ENCODE measurements at regions not wholly inside any gene's neighbourhood (a gene's known extent, or its start where the extent isn't known, plus 50 kb on each side); places are given as distances from the start of the nearest gene placed in this dataset.
A peak's percentile ranks its signal among the peaks of the same experiment; 100 is the strongest.

DNA sequence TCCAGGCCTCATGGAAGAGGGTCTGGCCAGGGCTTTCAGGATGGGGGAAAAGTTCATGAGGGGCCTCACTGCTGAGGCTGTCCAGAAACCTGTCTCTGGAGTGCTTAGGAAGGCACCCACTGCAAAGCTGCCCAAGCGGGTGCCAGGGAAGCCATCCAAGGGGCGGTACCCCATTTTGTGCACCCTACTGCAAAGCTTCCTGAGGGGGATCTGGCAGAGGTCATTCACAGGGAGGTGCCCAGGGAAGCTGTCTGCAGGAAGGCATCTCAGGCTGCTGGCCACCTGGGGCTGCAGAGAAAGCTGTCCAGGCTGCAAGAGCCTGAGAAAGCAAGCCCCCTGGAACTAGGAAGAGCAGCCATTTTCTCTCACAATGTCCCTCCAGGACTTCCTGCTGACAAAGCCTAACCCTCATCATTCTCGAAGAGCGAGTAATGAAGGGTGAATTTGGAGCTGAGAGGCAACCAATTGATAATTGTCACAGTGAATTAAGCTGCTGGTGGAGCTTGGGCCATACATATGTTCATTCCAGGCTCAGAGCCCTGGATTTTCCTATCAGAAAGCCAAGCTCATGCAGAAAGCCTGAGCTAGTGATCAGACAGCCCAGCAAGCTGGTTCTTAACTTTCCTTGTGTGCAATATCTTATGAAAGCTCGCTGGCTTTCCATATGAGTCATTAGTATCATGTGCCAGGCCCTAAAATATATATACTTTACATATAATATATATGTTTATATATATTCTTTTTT lies 62.2 kb upstream of the SLC22A16 start:
- intact Hi-C loops (cut with DNase I), result no loop called here

DNA sequence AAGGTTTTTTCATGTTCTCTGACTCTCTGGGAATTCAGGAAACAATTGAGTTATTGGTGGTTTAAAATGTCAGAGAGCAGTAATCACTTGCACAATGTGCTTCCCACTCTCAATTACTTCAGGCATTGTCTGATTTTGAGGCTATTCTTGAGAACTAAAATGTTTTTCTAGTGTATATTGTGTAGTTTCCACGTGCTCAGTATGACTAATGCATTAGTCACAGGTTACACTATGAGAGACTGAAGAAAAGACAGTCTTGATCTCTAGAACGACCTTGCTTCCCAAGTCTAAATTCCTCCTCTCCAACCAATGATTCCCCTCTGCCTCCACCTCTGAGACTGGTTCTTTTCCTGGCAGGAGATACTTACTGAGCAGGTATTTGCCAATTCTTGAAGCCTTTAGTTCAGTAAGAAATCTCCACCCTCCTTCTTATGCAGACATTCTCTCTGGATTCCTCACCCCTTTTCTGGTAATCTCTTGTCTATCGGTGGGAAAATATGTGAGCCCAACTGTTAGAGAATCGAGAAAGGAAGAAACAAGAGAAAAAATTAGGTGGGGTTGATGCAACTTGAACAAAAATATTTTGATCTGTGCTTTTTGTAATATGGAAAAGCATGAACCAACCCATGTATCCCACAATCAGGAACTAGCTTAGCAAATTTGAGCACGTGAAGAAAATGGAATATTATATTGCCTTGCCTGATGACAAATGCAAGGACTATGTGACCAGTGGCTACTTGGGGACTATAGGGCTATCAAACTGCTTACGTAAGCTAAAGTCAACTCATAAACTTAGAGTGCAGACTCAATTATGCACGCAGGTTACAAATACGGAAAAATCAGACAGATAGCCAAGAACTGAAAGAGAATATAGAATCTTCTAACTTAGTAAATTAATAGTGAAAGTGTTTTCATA lies 61.1 kb upstream of the SLC22A16 start:
- DNase-seq, result no peak
- intact Hi-C loops (cut with DNase I), result no loop called here

More for the DNA sequence above, 62.2 kb upstream of the SLC22A16 start:
- DNase-seq, result peak in 1 of 10 donors; percentile 64

DNA sequence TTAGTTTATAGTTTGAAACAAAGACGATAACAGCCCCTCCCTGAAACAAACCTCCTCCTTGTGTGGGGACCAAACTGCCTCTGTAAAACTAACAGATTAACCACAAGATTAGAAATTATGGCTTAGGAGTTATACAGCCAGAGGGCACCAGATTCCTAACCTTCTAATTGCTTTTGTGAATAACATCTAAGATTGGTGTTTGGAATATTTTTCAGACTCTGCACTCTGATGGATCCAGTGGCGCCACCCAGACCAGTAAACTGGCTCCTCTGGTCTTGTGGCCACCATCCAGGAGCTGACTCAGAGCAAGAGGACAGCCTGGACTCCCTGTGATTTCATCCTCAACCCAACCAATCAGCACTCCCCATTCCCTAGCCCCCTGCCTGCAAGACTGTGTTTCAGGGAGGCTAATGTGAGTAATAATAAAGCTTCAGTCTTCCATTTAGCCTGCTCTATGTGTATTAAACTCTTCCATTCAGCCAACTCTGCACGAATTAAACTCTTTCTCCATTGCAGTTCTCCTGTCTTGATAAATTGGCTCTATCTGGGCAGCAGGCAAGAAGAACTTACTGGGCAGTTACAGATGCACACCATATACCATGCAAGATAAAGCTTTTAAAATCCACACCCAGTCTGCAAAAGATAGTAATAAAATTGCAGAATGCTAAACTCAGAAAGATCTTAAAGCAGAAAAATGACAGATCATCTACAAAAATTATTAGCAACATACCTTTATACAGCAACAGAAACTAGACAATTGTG lies 58.5 kb upstream of the SLC22A16 start:
- peak; percentile 63 to 97 (median 84) for DNase-seq
- intact Hi-C loops (cut with DNase I), result loop anchor here (5.0 kb wide), 2 partner anchors 282 to 342 kb away; partner anchors contain the start of gene CDK19

DNA sequence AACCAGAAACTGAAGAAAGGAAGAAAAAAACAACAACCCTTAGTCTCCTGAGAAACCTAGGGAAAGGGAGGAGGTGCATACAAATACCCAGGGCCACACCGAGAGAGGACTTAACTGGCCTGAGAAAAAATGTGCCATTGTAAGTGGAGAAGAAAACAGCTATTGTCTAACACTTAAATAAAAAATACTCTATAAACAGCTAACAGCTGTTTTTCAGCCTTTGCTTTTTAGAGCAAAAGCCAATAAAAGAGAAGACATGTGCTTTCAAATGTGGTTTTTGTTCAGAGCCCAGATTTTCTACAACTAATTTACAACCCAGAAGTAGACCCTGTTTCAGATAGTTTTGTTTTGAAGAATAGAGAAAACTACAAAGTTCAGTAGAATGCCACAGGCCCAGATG lies 56.0 kb upstream of the SLC22A16 start:
- intact Hi-C loops (cut with DNase I), result loop anchor here (5.0 kb wide), 2 partner anchors 285 to 345 kb away; partner anchors contain the start of gene CDK19

DNA sequence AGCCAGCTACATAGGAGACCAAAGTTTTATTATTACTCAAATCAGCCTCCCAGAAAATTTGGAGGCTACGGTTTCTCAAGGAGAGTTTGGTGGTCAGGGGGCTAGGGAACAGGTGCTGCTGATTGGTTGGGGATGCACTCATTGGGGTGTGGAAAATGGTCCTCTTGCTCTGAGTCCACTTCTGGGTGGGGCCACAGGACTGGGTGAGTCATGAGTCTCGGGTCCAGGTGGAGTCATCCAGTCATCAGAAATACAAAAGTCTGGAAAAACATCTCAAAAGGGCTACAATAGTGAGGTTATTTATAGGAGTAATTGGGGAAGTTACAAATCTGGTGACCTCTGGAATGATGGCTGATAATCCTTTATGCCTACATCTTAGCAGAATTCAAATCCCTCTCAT lies 54.3 kb upstream of the SLC22A16 start:
- intact Hi-C loops (cut with DNase I), result loop anchor here (5.0 kb wide), 2 partner anchors 287 to 347 kb away; partner anchors contain the start of gene CDK19
- no peak for DNase-seq

More for the DNA sequence above, 56.0 kb upstream of the SLC22A16 start:
- DNase-seq, result no peak

DNA sequence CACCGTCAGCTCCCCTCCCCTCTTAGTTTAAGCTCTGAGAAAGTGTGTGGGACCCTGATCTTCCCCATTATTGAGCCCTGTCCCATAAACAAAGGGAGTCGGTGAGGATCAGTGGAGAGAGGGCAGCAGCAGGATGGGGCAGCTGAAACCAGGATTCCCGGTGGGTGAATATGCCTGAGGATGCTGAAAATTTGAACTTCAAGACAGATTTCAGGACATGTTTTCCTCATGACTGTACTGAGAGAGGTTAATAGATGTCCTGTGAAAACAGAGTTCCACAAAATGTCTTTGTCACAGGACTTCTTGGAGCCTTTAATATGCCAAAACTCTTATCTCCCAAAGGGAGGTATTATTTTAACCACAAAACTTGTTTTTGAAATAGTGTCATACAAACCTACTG lies 53.5 kb upstream of the SLC22A16 start:
- intact Hi-C loops (cut with DNase I), result loop anchor here (5.0 kb wide), 3 partner anchors 152 to 347 kb away; partner anchors contain the start of gene CDK19
- no peak for DNase-seq

DNA sequence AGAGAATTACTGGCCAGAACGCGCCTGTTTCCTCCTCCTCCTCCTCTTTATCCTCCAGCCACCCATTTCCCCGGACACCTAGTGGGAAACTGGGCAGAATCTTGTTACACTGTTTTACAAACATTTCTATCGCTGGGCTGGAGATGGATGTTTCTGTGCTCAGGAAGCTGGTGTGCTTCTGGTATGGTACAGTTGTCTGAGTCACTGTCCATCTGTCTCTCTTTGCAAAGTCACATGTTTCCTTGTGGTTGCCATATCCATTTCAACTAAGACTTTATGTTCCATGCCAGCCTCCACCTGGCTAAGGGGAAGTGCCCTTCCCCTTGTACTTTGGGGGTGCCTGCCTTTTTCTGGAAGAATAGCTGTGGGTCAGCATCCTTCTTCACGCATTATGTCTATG lies 52.9 kb upstream of the SLC22A16 start:
- intact Hi-C loops (cut with DNase I), result loop anchor here (5.0 kb wide), 1 partner anchor 153 kb away; no protein-coding TSS in a partner anchor

DNA sequence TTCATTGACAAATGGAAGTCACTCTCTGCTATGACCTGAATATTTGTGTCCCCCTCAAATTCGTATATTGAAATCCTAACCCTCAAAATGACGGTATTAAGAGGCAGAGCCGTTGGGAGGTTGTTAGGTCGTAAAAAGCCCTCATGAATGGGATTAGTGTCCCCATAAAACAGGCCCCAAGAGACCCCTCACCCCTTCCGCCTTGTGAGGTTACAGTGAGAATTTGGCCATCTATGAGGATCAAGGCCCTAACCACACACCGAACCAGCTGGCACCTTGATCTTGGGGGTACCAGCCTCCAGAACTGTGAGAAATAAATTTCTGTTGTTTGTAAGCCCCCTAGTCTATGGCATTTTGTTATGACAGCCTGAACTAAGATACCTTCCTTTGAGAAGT lies 52.5 kb upstream of the SLC22A16 start:
- DNase-seq, result no peak
- intact Hi-C loops (cut with DNase I), result loop anchor here (1.0 to 5.0 kb wide), 3 partner anchors 153 to 470 kb away; no protein-coding TSS in a partner anchor

More for the DNA sequence above, 52.9 kb upstream of the SLC22A16 start:
- DNase-seq, result no peak

DNA sequence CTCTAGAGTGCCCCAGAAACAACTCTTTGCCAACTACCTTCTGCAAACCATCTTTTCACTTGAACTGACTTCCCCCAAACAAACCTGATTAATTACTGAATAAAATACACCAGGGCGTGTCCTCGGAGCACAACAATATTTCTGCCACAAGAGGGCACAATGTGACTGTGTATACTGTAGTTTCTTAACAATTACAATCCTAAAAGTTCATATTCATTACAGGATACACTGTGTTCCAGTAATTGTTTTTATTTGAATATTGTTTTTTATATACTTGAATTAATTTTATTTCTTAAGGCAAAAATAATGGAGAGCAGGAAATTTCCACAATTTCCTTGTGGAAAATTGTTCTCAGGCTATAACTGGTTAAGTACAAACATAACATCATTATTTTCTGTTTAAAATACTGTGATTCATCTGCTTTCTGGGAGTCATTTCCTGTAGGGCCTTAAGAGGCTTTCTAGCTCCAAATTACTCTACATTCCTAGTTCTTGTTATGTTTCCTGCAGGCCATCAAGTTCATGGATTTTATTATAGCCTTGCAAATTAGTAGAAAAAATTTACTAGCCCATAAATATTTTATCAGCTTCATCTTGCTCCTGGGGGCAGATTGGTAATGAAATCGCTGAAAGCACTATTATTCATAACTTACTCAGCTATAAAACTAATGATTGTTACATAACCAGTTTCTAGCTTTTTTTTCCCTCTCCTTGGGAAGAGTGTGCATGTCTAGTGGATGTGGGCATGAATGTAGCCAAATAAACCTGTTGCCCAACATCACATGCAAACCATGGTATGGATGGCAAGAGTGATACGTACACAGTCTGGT lies 51.9 kb upstream of the SLC22A16 start:
- peak in 4 of 10 donors; percentile 37 to 79 (median 53) for DNase-seq
- intact Hi-C loops (cut with DNase I), result loop anchor here (1.0 to 5.0 kb wide), 3 partner anchors 154 to 471 kb away; no protein-coding TSS in a partner anchor

DNA sequence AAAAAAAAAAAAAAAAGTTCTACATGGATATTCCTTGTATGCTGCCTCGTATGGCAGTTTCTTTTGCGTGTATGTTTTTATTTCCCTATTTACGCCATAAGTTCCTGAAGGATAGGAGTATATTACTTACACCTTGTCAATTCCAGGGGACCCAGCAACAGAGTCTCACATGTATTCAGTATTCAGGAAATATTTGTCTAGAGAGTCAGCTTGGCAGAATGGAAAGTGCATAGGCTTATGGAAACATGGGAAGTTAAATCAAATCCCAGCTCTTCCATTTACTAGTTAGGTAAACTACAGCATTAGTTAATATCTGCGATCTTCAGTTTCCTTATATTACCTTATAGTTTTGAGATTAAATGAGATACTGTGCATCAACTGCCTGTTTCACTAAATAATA lies 51.1 kb upstream of the SLC22A16 start:
- intact Hi-C loops (cut with DNase I), result loop anchor here (5.0 kb wide), 1 partner anchor 155 kb away; no protein-coding TSS in a partner anchor

DNA sequence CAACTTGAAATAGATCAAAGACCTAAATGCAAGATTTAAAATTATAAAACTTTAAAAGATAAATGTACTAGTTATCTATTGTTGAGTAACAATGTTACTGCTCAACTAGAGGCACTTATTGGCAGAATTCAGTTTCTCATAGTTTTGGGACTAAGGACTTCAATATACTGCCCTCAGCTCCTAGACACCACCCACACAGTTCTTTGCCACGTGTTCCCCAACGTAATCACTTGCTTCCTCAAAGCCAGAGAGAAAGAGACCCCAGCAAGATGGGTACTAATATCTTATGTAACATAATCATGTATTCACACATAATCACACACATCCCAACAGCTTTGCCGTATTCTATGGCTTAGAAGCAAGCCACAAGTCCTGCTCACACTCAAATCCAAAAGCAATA lies 50.3 kb upstream of the SLC22A16 start:
- DNase-seq, result no peak
- intact Hi-C loops (cut with DNase I), result loop anchor here (5.0 kb wide), 1 partner anchor 156 kb away; no protein-coding TSS in a partner anchor

More for the DNA sequence above, 51.1 kb upstream of the SLC22A16 start:
- DNase-seq, result no peak
